AG09319 (cell line): ENCODE measurements at regions not wholly inside any gene's neighbourhood (a gene's known extent, or its start where the extent isn't known, plus 50 kb on each side); places are given as distances from the start of the nearest gene placed in this dataset.
A peak's percentile ranks its signal among the peaks of the same experiment; 100 is the strongest.

ENCODE experiments used
- DNase-seq: peaks from one replicate; pipeline ENCODE4 v3.0.0-alpha.2; 2010; ENCODE audit warnings: low read depth; ENCODE audit errors: extremely low read depth
- TF ChIP-seq, protein P1 (sequence below): IDR thresholded peaks from 2 replicates; pipeline ENCODE4 v1.5.1; 2011; ENCODE audit warnings: low read depth, mild to moderate bottlenecking, inconsistent platforms, low read length, moderate library complexity

DNA sequence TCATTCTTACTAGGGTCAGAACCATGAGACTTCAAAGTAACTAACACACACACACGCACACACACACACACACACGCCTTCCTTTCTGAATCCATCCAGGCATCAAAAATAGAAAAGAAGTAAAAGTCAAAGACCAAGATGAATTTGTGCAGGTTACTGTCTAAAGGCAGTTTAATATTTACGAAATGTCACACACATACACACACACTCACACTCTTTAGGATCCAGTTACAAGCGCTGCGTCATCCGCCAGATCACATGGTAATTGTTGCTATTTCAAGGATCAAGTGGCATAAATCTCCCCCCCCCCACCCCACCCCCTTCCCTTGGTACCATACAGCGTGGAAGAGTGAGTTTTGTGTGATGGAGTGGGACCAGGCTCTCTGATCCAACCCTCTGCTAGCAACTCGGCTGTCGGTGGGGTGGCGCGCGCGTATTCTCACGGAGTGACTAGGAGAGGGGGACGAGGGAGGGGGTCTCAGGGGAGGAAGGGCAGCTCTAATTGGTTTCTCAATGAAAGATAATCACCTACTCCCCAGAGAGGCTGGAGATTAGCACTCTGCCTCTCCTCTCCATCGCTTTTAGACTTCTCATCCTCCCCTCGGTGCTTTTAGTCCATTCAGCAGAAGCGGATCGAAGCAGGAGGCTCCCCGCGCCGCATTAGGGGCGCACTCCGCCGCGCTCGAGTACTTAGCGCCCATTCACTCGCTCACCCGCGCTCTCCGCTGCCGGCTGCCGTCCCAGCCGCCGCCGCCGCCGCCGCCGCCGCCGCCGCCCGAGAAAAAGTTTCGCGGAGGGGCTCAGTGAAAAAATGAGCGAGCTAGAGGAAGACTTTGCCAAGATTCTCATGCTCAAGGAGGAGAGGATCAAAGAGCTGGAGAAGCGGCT is 83.5 kb upstream of the PRKG1 start:
- TF ChIP-seq, protein P1, sequence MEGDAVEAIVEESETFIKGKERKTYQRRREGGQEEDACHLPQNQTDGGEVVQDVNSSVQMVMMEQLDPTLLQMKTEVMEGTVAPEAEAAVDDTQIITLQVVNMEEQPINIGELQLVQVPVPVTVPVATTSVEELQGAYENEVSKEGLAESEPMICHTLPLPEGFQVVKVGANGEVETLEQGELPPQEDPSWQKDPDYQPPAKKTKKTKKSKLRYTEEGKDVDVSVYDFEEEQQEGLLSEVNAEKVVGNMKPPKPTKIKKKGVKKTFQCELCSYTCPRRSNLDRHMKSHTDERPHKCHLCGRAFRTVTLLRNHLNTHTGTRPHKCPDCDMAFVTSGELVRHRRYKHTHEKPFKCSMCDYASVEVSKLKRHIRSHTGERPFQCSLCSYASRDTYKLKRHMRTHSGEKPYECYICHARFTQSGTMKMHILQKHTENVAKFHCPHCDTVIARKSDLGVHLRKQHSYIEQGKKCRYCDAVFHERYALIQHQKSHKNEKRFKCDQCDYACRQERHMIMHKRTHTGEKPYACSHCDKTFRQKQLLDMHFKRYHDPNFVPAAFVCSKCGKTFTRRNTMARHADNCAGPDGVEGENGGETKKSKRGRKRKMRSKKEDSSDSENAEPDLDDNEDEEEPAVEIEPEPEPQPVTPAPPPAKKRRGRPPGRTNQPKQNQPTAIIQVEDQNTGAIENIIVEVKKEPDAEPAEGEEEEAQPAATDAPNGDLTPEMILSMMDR, result no peak
- DNase-seq, result peak; percentile 74

GRCh38 chr10:50991456-50992355 is 82.6 kb upstream of the PRKG1 start:
- TF ChIP-seq, protein P1, result no peak
- DNase-seq, result no peak

DNA sequence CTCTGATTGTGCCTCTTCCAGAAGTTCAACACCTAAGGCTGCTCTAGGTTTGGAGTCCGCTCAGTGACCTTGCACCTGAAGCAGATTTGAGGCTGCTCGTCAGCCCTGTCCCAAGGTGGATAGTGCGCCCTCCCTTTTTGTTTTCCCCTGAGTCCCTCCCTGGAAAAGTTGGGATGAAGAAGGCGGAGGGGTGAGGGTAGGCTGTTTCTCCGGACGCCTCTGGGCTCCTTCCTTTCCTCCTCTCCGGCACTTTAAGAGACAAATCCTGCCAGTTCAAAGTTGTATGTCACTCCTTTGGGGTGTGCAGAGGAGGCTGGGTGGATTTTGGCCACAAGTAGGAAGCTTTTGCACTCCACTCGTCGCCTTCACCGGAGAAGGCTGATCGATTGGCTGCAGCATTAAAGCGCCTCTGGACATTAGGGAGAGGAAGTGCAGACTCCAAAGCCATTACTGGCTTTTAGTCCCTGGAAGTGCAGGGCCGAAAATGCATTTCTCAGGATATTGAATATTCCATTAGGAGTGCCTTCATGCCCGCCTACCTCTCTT is 81.9 kb upstream of the PRKG1 start:
- TF ChIP-seq, protein P1, result no peak
- DNase-seq, result no peak

DNA sequence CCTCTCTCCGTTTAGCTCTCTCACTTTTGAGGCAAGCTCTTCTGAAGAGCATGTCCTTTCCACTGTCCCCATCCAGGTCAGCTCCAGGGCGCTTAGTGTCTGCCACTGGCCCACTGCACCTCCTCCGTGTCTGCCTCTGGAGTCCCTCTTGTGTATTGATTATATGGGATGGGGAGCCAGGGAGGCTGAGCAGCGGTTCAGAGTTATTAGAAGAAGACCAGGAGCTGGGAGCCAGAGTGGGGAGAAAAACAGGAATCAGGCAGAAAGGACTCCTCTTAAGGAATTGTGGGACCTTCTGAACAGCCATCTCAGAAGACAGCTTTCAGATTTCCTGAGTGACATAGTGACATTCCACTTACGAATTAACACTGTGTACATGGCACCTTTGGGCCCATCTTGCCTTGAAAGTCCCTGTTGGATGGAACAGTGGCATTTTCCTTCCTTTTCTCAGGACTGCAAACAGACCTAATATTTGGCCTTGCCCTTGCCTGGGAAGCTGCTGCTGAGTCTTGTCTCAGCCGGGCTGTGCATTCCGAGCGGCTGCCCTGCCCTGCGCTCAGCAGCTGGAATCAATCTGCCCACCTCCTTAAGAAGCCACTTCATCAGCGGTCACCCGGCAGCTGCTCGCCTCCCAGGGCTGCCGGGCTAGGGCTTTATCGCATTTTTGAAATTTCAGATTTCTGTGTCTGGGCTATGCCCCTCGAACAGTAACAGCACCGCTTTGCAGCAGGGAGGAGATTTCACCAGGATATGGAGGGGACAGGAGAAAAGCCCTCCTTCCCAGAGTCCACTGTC is 81.1 kb upstream of the PRKG1 start:
- DNase-seq, result peak; percentile 58
- TF ChIP-seq, protein P1, result no peak

DNA sequence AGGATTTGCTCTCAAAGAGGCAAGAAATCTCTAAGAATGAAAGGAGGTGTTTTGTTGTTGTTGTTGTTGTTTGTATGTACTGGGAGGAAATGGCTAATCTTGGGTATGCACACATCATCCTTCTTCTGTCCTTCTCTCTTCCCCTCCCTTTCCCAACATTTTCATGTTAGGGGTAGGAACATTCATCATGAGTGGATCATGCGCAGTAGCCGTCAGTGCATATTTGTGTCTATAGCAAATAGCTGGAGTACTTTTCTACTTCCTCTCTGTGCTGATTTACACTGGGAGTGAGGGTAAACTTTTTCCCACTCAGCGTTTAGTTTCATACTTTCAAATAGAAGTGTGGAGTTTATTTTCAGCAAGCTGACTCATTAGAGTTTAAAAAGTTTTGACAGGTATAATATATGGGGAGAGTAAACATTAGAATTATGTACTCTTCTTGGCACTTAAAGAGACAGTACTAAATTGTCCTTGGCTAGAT is 80.5 kb upstream of the PRKG1 start:
- DNase-seq, result no peak
- TF ChIP-seq, protein P1, result no peak

GRCh38 chr10:50997461-50997860 is 76.8 kb upstream of the PRKG1 start:
- TF ChIP-seq, protein P1, result no peak
- DNase-seq, result no peak
